ENCODE measurements at regions not wholly inside any gene's neighbourhood (a gene's known extent, or its start where the extent isn't known, plus 50 kb on each side); places are given as distances from the start of the nearest gene placed in this dataset.

DNA sequence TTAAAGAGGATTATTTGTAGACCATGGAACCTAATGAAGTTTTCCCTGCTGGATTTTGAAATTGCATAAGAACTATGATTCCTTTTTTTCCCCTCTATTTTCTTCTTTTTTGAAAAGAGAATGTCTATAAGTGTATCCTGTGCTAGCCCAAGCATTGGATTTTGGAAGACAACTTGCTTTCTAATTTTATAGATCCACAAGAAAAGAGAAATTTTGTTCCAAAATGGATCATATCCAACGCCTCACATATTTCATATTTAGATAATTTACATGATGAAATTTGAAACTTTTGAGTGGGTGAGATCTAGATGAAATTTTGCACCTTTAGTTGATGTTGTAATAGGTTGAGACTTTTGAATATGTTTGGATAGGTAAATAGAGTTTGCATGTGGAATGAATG is 978.7 kb downstream of the MRPL39 start:
- Histone ChIP-seq H3K27ac (no peak overlapping the region), H3K4me3 (no peak overlapping the region), H3K27me3 (ENCODE audit: insufficient read depth in 3 of 3, low read length in 2 of 3) (no peaks in the 10 kb centered on the region), H3K9me3 (no peaks in the 10 kb centered on the region), H3K36me3 (ENCODE audit: insufficient read depth in 1 of 2, low read depth in 1 of 2) (no peaks in the 10 kb centered on the region), H3K4me1 (no peaks in the 10 kb centered on the region)
- TF ChIP-seq, protein P1, sequence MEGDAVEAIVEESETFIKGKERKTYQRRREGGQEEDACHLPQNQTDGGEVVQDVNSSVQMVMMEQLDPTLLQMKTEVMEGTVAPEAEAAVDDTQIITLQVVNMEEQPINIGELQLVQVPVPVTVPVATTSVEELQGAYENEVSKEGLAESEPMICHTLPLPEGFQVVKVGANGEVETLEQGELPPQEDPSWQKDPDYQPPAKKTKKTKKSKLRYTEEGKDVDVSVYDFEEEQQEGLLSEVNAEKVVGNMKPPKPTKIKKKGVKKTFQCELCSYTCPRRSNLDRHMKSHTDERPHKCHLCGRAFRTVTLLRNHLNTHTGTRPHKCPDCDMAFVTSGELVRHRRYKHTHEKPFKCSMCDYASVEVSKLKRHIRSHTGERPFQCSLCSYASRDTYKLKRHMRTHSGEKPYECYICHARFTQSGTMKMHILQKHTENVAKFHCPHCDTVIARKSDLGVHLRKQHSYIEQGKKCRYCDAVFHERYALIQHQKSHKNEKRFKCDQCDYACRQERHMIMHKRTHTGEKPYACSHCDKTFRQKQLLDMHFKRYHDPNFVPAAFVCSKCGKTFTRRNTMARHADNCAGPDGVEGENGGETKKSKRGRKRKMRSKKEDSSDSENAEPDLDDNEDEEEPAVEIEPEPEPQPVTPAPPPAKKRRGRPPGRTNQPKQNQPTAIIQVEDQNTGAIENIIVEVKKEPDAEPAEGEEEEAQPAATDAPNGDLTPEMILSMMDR (IDR thresholded peaks at IDR 0.05): no peak
- DNase-seq (no peak), ATAC-seq (no peak)
- WGBS, 3 donors: 46 to 53% (median 49%) methylated on average over 1 of the region's 1 CpG
- intact Hi-C loops (cut with DNase I): no loop called here

GRCh38 chr21:24628046-24628445 is 979.2 kb downstream of the MRPL39 start:
- no peaks in the 10 kb centered on the region for H3K4me1 ChIP-seq
- H3K4me3 ChIP-seq: no peak overlapping the region
- H3K27me3 ChIP-seq (ENCODE audit: insufficient read depth in 3 of 3, low read length in 2 of 3): no peaks in the 10 kb centered on the region
- H3K9me3 ChIP-seq: no peaks in the 10 kb centered on the region
- intact Hi-C loops (cut with DNase I): no loop called here
- ATAC-seq: no peak
- TF ChIP-seq, protein P1 (IDR thresholded peaks at IDR 0.05): no peak
- no peak for DNase-seq
- no peak overlapping the region for H3K27ac ChIP-seq
- no peaks in the 10 kb centered on the region for H3K36me3 ChIP-seq (ENCODE audit: insufficient read depth in 1 of 2, low read depth in 1 of 2)

DNA sequence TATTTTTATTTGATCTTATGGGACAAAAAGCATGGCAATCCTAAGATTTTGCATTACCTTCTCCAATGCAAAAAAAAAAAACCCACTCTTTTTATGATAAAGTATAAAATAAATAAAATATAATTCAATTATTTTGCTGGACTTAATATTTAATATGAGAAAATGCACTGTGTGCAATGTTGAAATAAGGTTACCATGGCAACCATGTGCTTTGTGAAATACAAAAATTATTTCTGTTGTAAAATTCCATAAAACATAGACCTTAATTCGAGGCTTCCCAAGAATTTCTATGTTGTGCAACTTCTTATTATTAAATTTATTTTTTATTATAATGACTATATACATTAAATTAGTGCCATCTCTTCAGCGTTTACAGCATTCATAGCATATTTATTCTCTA is 989.5 kb downstream of the MRPL39 start:
- DNase-seq (no peak), ATAC-seq (no peak)
- TF ChIP-seq, protein P1 (IDR thresholded peaks at IDR 0.05): no peak
- 64 to 66% (median 64%) methylated on average over 2 of the region's 2 CpGs for WGBS, 3 donors
- H3K4me1 ChIP-seq: no peaks in the 10 kb centered on the region
- H3K9me3 ChIP-seq: no peaks in the 10 kb centered on the region
- no peak overlapping the region for H3K4me3 ChIP-seq
- no peak overlapping the region for H3K27ac ChIP-seq
- H3K36me3 ChIP-seq (ENCODE audit: insufficient read depth in 1 of 2, low read depth in 1 of 2): no peaks in the 10 kb centered on the region
- H3K27me3 ChIP-seq (ENCODE audit: insufficient read depth in 3 of 3, low read length in 2 of 3): no peaks in the 10 kb centered on the region
- intact Hi-C loops (cut with DNase I): no loop called here

DNA sequence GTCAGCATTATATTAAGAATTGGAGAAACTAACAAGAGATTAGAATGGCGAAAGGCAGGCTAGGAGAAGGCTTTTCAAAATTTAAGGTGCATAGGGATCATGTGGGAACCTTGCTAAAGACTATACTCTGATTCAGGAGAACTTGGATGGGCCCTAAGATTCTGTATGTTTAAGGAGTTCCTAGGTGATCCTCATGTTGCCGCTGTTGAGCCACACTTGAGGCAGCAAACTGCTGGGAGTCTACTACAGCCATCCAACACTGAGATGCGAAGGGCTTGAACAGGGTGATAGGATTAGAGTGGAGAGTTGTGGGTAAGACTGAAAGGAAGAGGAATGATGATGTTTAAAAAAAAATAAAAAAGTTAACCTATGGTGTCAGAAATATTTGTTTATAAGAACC is 1013.2 kb downstream of the MRPL39 start:
- Histone ChIP-seq H3K9me3 (no peaks in the 10 kb centered on the region), H3K4me3 (no peak overlapping the region), H3K36me3 (ENCODE audit: insufficient read depth in 1 of 2, low read depth in 1 of 2) (no peaks in the 10 kb centered on the region), H3K4me1 (no peaks in the 10 kb centered on the region), H3K27me3 (ENCODE audit: insufficient read depth in 3 of 3, low read length in 2 of 3) (no peaks in the 10 kb centered on the region), H3K27ac (no peak overlapping the region)
- 89 to 91% (median 89%) methylated on average over 3 of the region's 3 CpGs for WGBS, 3 donors
- intact Hi-C loops (cut with DNase I): no loop called here
- ATAC-seq: no peak
- no peak for DNase-seq
- TF ChIP-seq, protein P1 (IDR thresholded peaks at IDR 0.05): no peak

GRCh38 chr21:24590261-24590660 is 1017.0 kb downstream of the MRPL39 start:
- no peak overlapping the region for H3K4me3 ChIP-seq
- no peaks in the 10 kb centered on the region for H3K4me1 ChIP-seq
- TF ChIP-seq, protein P1 (IDR thresholded peaks at IDR 0.05): no peak
- H3K36me3 ChIP-seq (ENCODE audit: insufficient read depth in 1 of 2, low read depth in 1 of 2): no peaks in the 10 kb centered on the region
- H3K27ac ChIP-seq: no peak overlapping the region
- ATAC-seq (no peak), DNase-seq (no peak)
- H3K9me3 ChIP-seq: no peaks in the 10 kb centered on the region
- intact Hi-C loops (cut with DNase I): no loop called here
- 12 to 23% (median 21%) methylated on average over 3 of the region's 3 CpGs for WGBS, 3 donors
- H3K27me3 ChIP-seq (ENCODE audit: insufficient read depth in 3 of 3, low read length in 2 of 3): no peaks in the 10 kb centered on the region

All from psoas muscle (tissue), 7 donors.